Transverse colon (tissue), 4 donors: ENCODE measurements at regions not wholly inside any gene's neighbourhood (a gene's known extent, or its start where the extent isn't known, plus 50 kb on each side); places are given as distances from the start of the nearest gene placed in this dataset.

Experiments used
- DNase-seq: peaks from one replicate; pipeline ENCODE4 v3.0.0-alpha.2; 2019
- H3K27ac ChIP-seq, 4 donors: fragments of 200-600 bp; sonication (generic); 2 replicates each; pipeline ENCODE4 v1.5.1; 2016 to 2018; ENCODE audit warnings: inconsistent platforms in 4 of 4
- H3K27me3 ChIP-seq: fragments of 200-600 bp; sonication (generic); 2 replicates; pipeline ENCODE4 v1.5.1; 2017; ENCODE audit warnings: inconsistent platforms
- H3K36me3 ChIP-seq, 4 donors: fragments of 200-600 bp; sonication (generic); 2 replicates each; pipeline ENCODE4 v1.5.1; 2017 to 2019; ENCODE audit warnings: inconsistent platforms in 4 of 4
- H3K4me1 ChIP-seq, 4 donors: fragments of 200-600 bp; sonication (generic); 2 replicates each; pipeline ENCODE4 v1.5.1; 2017 to 2020; ENCODE audit warnings: inconsistent platforms in 4 of 4
- H3K4me3 ChIP-seq, 4 donors: fragments of 200-600 bp; sonication (generic); 1 replicate in 1 of 4; 2 replicates in 3 of 4; pipeline versions ENCODE4 v1.5.1 to v1.6.1; 2017 to 2019; ENCODE audit warnings: inconsistent platforms in 4 of 4
- H3K9me3 ChIP-seq, 2 donors: fragments of 200-600 bp; sonication (generic); 2 replicates each; pipeline ENCODE4 v1.5.1; 2017 to 2019; ENCODE audit warnings: inconsistent platforms in 2 of 2
- EP300 ChIP-seq: sonication (generic); formaldehyde crosslinking; IDR thresholded peaks from one replicate; pipeline ENCODE4 v1.6.1; 2017; ENCODE audit warnings: antibody characterized with exemption, low read depth
- POLR2A ChIP-seq: fragments of 450-650 bp; IDR thresholded peaks from one replicate; pipeline ENCODE4 v1.6.1; 2016; ENCODE audit warnings: antibody characterized with exemption, mild to moderate bottlenecking, moderate library complexity
- POLR2AphosphoS5 ChIP-seq, 3 donors: sonication (generic); formaldehyde crosslinking; IDR thresholded peaks; one replicate each; pipeline ENCODE4 v1.6.1; 2016; ENCODE audit warnings: antibody characterized with exemption in 3 of 3
- WGBS, 2 donors: methylation state at CpG; one replicate each; pipeline ENCODE4 v1.1.5; 2018; ENCODE audit warnings: low coverage in 1 of 2; 5-methylcytosine and 5-hydroxymethylcytosine counted together
- in situ Hi-C, 4 donors: fragments of 200-750 bp; cut with MboI; loops; one replicate each; pipeline versions ENCODE4 v1.15.0 to v1.15.1; 2017; ENCODE audit warnings: low sequenced_read_pairs in 3 of 4, low pct_ligation_motif_present in 1 of 4, low pct_unique_long_range_greater_than_20kb in 1 of 4
- intact Hi-C: fragments of 100-400 bp; cut with DNase I; formaldehyde crosslinking; loops from one replicate; pipeline ENCODE4 v1.15.1; 2023; ENCODE audit warnings: low total_unique reads
- TF ChIP-seq, protein P1 (sequence below), 5 experiments: fragments of 200-600 bp in 3 of 5; fragments of 450-650 bp in 2 of 5; sonication (generic) in 3 of 5; IDR thresholded peaks; 1 replicate in 2 of 5; 2 replicates in 3 of 5; pipeline ENCODE4 v1.5.1; 2016 to 2017; ENCODE audit warnings: antibody characterized with exemption in 5 of 5, inconsistent platforms in 3 of 5, mild to moderate bottlenecking in 2 of 5, moderate library complexity in 1 of 5

DNA sequence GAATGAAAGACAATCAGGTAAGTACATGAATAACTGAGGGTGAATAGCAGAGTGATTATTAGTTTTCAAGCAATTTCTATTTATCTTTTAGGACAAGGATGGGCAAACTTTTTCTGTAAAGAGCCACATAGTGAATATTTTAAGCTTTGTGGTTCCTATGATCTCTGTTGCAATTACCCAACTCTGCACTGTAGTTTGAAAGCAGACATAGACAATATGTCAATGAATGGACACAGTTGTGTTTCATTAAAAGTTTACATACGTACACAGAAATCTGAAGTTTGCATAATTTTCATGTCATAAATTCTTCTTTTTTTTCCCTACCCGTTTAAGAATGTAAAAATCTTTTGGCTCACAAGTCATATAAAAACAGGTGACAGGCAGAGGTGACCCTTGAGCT is 71.4 kb downstream of the ZNF281 start:
- Histone ChIP-seq H3K36me3 (no peaks in the 10 kb centered on the region), H3K9me3 (no peaks in the 10 kb centered on the region), H3K27ac (no peak overlapping the region), H3K27me3 (no peaks in the 10 kb centered on the region), H3K4me3 (no peak overlapping the region), H3K4me1 (no peaks in the 10 kb centered on the region)
- no peak for DNase-seq
- intact Hi-C loops (no loop called here), in situ Hi-C loops (no loop called here)
- WGBS, 2 donors, result 53 to 55% methylated on average over 2 of the region's 2 CpGs
- TF ChIP-seq POLR2A (no peak), EP300 (no peak), POLR2AphosphoS5 (IDR thresholded peaks at IDR 0.05) (no peak)
- TF ChIP-seq, protein P1, sequence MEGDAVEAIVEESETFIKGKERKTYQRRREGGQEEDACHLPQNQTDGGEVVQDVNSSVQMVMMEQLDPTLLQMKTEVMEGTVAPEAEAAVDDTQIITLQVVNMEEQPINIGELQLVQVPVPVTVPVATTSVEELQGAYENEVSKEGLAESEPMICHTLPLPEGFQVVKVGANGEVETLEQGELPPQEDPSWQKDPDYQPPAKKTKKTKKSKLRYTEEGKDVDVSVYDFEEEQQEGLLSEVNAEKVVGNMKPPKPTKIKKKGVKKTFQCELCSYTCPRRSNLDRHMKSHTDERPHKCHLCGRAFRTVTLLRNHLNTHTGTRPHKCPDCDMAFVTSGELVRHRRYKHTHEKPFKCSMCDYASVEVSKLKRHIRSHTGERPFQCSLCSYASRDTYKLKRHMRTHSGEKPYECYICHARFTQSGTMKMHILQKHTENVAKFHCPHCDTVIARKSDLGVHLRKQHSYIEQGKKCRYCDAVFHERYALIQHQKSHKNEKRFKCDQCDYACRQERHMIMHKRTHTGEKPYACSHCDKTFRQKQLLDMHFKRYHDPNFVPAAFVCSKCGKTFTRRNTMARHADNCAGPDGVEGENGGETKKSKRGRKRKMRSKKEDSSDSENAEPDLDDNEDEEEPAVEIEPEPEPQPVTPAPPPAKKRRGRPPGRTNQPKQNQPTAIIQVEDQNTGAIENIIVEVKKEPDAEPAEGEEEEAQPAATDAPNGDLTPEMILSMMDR (IDR thresholded peaks at IDR 0.05), result no peak

DNA sequence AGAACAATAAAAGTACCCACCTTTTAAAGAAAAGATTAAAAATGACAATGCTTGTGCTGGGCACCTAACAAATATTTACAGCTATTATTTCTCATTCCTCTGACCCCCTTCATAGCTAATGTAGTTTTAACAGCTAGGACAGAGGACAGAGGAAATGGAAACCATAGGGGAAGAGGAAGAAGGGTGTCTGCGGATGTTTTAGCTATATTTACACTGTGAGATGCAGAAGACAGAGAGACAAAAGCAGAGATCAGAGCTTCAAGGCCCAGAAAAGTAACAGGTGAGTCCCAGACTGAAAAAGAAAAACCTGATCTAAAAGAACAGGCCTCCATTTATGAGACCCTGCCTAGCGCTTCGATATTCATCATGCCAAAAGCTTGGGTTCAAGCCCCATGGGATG is 72.0 kb downstream of the ZNF281 start:
- Histone ChIP-seq H3K9me3 (no peaks in the 10 kb centered on the region), H3K4me3 (no peak overlapping the region), H3K36me3 (no peaks in the 10 kb centered on the region), H3K27me3 (no peaks in the 10 kb centered on the region), H3K4me1 (no peaks in the 10 kb centered on the region), H3K27ac (no peak overlapping the region)
- TF ChIP-seq EP300, result no peak
- TF ChIP-seq, protein P1 (IDR thresholded peaks at IDR 0.05), result no peak
- TF ChIP-seq POLR2AphosphoS5 (IDR thresholded peaks at IDR 0.05), result no peak
- TF ChIP-seq POLR2A, result no peak
- intact Hi-C loops, result no loop called here
- in situ Hi-C loops, result no loop called here
- no peak for DNase-seq
- WGBS, 2 donors, result 68 to 81% methylated on average over 3 of the region's 3 CpGs

DNA sequence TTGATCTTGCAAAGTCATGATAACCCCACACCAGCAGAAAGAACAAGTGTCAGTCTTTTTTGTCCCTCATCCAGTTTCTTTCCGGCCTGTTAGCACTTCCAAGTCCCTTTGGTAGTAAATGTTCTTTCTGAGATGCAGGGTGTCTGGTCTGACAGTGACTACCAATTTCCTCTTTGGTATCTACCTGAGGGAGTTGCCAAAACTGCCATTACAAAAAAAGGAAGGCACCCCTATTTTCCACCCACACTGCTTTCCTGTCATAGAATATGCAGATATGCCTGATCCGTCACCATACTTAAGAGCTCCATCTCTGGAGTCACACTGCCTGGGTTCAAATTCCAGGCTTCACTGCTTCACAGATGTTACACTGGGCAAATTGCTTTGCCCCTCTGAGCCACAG is 72.4 kb downstream of the ZNF281 start:
- Histone ChIP-seq H3K9me3 (no peaks in the 10 kb centered on the region), H3K27me3 (no peaks in the 10 kb centered on the region), H3K27ac (no peak overlapping the region), H3K4me1 (no peaks in the 10 kb centered on the region), H3K36me3 (no peaks in the 10 kb centered on the region), H3K4me3 (no peak overlapping the region)
- in situ Hi-C loops (no loop called here), intact Hi-C loops (no loop called here)
- no peak for DNase-seq
- WGBS, 2 donors, result 83 to 89% methylated on average over 1 to 2 of the region's 2 CpGs
- TF ChIP-seq EP300, result no peak
- no peak for TF ChIP-seq POLR2AphosphoS5 (IDR thresholded peaks at IDR 0.05)
- TF ChIP-seq, protein P1 (IDR thresholded peaks at IDR 0.05), result no peak
- TF ChIP-seq POLR2A, result no peak

DNA sequence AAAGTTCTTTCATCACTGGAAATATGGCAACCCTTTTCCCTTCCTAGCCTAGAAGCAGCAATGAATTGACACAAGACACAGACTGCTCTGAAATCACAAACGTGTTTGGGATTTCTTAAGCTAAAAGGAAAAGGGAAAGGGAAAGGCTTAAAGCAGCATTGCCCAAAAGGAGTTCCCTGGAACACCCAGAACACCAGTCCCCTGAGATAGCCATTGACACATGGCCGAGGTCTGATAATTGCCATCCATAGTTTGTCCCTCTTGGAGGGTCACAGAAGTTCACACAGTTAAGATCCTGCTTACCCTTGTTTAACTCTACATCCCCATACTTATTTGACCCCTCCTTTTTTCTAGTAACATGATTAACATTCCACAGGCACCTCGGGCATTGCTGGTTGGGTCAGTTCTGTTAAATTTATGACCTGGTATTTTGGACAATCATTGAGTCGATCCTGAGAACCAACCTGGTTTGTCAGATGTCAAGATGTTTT is 72.9 kb downstream of the ZNF281 start:
- no peaks in the 10 kb centered on the region for H3K9me3 ChIP-seq
- intact Hi-C loops (no loop called here), in situ Hi-C loops (no loop called here)
- 58 to 61% methylated on average over 3 to 4 of the region's 4 CpGs for WGBS, 2 donors
- H3K36me3 ChIP-seq, result no peaks in the 10 kb centered on the region
- H3K4me1 ChIP-seq, result no peaks in the 10 kb centered on the region
- H3K4me3 ChIP-seq, result no peak overlapping the region
- DNase-seq, result no peak
- TF ChIP-seq, protein P1 (IDR thresholded peaks at IDR 0.05), result no peak
- no peak for TF ChIP-seq POLR2AphosphoS5 (IDR thresholded peaks at IDR 0.05)
- no peak for TF ChIP-seq EP300
- no peak for TF ChIP-seq POLR2A
- no peaks in the 10 kb centered on the region for H3K27me3 ChIP-seq
- no peak overlapping the region for H3K27ac ChIP-seq
